Activated CD4-positive, alpha-beta T cell treated with anti-CD3 and anti-CD28 coated beads, Interleukin-2, amount 10 ng/mL, durations not matched to agents 24 days and 14 days (primary cell): ENCODE measurements at regions not wholly inside any gene's neighbourhood (a gene's known extent, or its start where the extent isn't known, plus 50 kb on each side); places are given as distances from the start of the nearest gene placed in this dataset.
A peak's percentile ranks its signal among the peaks of the same experiment; 100 is the strongest.

Source experiments
- DNase-seq: peaks from one replicate; pipeline ENCODE4 v3.0.0; 2022
- H3K27ac Mint-ChIP-seq: one replicate; pipeline ENCODE4 v1.8.0; 2022; ENCODE audit warnings: mild to moderate bottlenecking, mixed read lengths
- H3K27me3 Mint-ChIP-seq: one replicate; pipeline ENCODE4 v1.8.0; 2022; ENCODE audit warnings: mixed read lengths
- H3K36me3 Mint-ChIP-seq: one replicate; pipeline ENCODE4 v1.8.0; 2022; ENCODE audit warnings: low read depth, mild to moderate bottlenecking, mixed read lengths
- H3K4me1 Mint-ChIP-seq: one replicate; pipeline ENCODE4 v1.8.0; 2021; ENCODE audit warnings: mixed read lengths
- H3K4me3 Mint-ChIP-seq: one replicate; pipeline ENCODE4 v1.8.0; 2022; ENCODE audit warnings: mild to moderate bottlenecking, moderate library complexity, mixed read lengths
- H3K9me3 Mint-ChIP-seq: one replicate; pipeline ENCODE4 v1.8.0; 2021; ENCODE audit warnings: mixed read lengths
- intact Hi-C: fragments of 100-400 bp; cut with micrococcal nuclease; formaldehyde crosslinking; loops from one replicate; pipeline ENCODE4 v1.15.1; 2023

- DNase-seq, result no peak
- intact Hi-C loops, result no loop called here
- no peaks in the 10 kb centered on the region for H3K36me3 Mint-ChIP-seq
- no peaks in the 10 kb centered on the region for H3K9me3 Mint-ChIP-seq
- H3K4me1 Mint-ChIP-seq, result peaks cover 37% of the 10 kb centered on the region
- no peak overlapping the region for H3K27ac Mint-ChIP-seq
- peaks cover 3% of the 10 kb centered on the region for H3K27me3 Mint-ChIP-seq
- H3K4me3 Mint-ChIP-seq, result no peak overlapping the region
Measured at GRCh38 chr10:7473474-7473873, 62.6 kb upstream of the SFMBT2 start.

- H3K27ac Mint-ChIP-seq, result peak overlapping the region; percentile 29
- peaks cover 3% of the 10 kb centered on the region for H3K27me3 Mint-ChIP-seq
- no peaks in the 10 kb centered on the region for H3K36me3 Mint-ChIP-seq
- DNase-seq, result no peak
- no peaks in the 10 kb centered on the region for H3K9me3 Mint-ChIP-seq
- H3K4me1 Mint-ChIP-seq, result peaks cover 35% of the 10 kb centered on the region
- intact Hi-C loops, result no loop called here
- peak overlapping the region; percentile 69 for H3K4me3 Mint-ChIP-seq
Measured at GRCh38 chr10:7471720-7472367, 61.0 kb upstream of the SFMBT2 start.

- Mint-ChIP-seq H3K27ac (no peak overlapping the region), H3K36me3 (no peaks in the 10 kb centered on the region), H3K27me3 (peaks cover 2% of the 10 kb centered on the region), H3K4me1 (peaks cover 30% of the 10 kb centered on the region), H3K9me3 (no peaks in the 10 kb centered on the region), H3K4me3 (no peak overlapping the region)
- intact Hi-C loops, result no loop called here
- DNase-seq, result no peak
Measured at GRCh38 chr10:7470371-7470770, 59.5 kb upstream of the SFMBT2 start.

GRCh38 chr10:7467031-7467667 is 56.3 kb upstream of the SFMBT2 start:
- no peak for DNase-seq
- peaks cover 3% of the 10 kb centered on the region for H3K9me3 Mint-ChIP-seq
- H3K27ac Mint-ChIP-seq, result no peak overlapping the region
- H3K36me3 Mint-ChIP-seq, result no peaks in the 10 kb centered on the region
- no peak overlapping the region for H3K4me3 Mint-ChIP-seq
- peaks cover 3% of the 10 kb centered on the region for H3K27me3 Mint-ChIP-seq
- intact Hi-C loops, result no loop called here
- H3K4me1 Mint-ChIP-seq, result peaks cover 26% of the 10 kb centered on the region

- Mint-ChIP-seq H3K27ac (no peak overlapping the region), H3K9me3 (peaks cover 3% of the 10 kb centered on the region)
- intact Hi-C loops, result no loop called here
Measured at GRCh38 chr10:7464691-7465090, 53.9 kb upstream of the SFMBT2 start.

More at GRCh38 chr10:7464691-7465090, 53.9 kb upstream of the SFMBT2 start:
- H3K4me3 Mint-ChIP-seq, result no peak overlapping the region
- H3K4me1 Mint-ChIP-seq, result peaks cover 3% of the 10 kb centered on the region
- no peak for DNase-seq
- H3K27me3 Mint-ChIP-seq, result peaks cover 3% of the 10 kb centered on the region
- no peaks in the 10 kb centered on the region for H3K36me3 Mint-ChIP-seq
